ENCODE measurements at regions not wholly inside any gene's neighbourhood (a gene's known extent, or its start where the extent isn't known, plus 50 kb on each side); places are given as distances from the start of the nearest gene placed in this dataset.

GRCh38 chr5:68771221-68771620, 322.6 kb upstream of the SLC30A5 start:
- ChIA-PET CTCF (no interaction called here), POLR2A (no interaction called here)
- no peaks in the 10 kb centered on the region for H3K36me3 ChIP-seq (ENCODE audit: control insufficient read depth, insufficient read depth, low read length)
- DNase-seq (ENCODE audit: low read depth): no peak
- TF ChIP-seq, protein P1, sequence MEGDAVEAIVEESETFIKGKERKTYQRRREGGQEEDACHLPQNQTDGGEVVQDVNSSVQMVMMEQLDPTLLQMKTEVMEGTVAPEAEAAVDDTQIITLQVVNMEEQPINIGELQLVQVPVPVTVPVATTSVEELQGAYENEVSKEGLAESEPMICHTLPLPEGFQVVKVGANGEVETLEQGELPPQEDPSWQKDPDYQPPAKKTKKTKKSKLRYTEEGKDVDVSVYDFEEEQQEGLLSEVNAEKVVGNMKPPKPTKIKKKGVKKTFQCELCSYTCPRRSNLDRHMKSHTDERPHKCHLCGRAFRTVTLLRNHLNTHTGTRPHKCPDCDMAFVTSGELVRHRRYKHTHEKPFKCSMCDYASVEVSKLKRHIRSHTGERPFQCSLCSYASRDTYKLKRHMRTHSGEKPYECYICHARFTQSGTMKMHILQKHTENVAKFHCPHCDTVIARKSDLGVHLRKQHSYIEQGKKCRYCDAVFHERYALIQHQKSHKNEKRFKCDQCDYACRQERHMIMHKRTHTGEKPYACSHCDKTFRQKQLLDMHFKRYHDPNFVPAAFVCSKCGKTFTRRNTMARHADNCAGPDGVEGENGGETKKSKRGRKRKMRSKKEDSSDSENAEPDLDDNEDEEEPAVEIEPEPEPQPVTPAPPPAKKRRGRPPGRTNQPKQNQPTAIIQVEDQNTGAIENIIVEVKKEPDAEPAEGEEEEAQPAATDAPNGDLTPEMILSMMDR (IDR thresholded peaks at IDR 0.05; ENCODE audit: insufficient read depth, low read depth, low read length): no peak
- H3K4me3 ChIP-seq (ENCODE audit: low read depth, low read length): no peak overlapping the region
- H3K27me3 ChIP-seq (ENCODE audit: control insufficient read depth, insufficient read depth, low read length): no peaks in the 10 kb centered on the region; the same call in 1 of the 2 replicates

DNA sequence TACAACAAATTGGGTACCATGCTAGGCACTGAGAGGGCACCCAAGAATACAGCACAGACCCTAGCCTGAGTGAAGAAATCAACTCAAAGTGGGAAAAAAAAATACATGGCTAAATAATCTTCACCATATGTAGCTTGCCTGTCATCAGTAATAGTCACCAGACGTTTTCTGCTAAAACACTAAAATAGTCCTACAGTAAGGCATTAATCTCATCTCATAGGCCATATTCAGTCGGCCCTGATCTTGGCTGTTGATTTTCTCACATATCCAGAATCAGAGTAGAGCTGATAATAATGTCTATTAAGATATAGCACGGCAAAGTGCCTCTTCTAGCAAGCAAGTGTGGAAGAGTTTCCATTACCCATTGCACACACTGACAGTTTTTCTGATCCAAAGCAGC, 322.1 kb upstream of the SLC30A5 start:
- no peak for DNase-seq (ENCODE audit: low read depth)
- Histone ChIP-seq H3K4me3 (ENCODE audit: low read depth, low read length) (no peak overlapping the region), H3K36me3 (ENCODE audit: control insufficient read depth, insufficient read depth, low read length) (no peaks in the 10 kb centered on the region), H3K27me3 (ENCODE audit: control insufficient read depth, insufficient read depth, low read length) (no peaks in the 10 kb centered on the region; the same call in 1 of the 2 replicates)
- TF ChIP-seq, protein P1 (IDR thresholded peaks at IDR 0.05; ENCODE audit: insufficient read depth, low read depth, low read length): no peak
- ChIA-PET POLR2A (no interaction called here), CTCF (no interaction called here)

DNA sequence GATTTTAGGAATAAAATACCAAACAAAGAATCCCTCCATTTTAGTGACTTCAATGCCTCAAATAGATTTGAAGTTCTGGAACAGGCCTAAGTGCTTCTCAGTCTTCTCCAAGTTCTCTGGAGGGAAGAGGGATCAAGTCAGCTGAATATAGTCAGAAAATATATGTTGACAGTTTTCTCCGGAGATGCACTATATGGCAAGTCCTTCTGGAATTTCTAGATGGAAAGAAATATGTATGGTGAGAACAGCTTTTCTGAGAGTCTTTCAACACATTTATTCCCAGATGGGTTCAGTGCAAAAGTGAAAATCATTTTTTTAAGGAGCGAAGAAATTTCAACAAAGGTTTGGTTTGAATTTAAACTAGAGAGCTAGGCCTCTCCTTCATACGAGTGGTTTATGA, 317.4 kb upstream of the SLC30A5 start:
- CTCF ChIA-PET: no interaction called here

GRCh38 chr5:68777135-68777534, 316.7 kb upstream of the SLC30A5 start:
- H3K36me3 ChIP-seq (ENCODE audit: control insufficient read depth, insufficient read depth, low read length): no peaks in the 10 kb centered on the region
- CTCF ChIA-PET: interaction anchor here (1.5 kb wide), 1 partner anchor 491 kb away, joined by 3 read pairs; no protein-coding TSS in a partner anchor
- no peaks in the 10 kb centered on the region for H3K27me3 ChIP-seq (ENCODE audit: control insufficient read depth, insufficient read depth, low read length)
- TF ChIP-seq, protein P1 (IDR thresholded peaks at IDR 0.05; ENCODE audit: insufficient read depth, low read depth, low read length): no peak
- H3K4me3 ChIP-seq (ENCODE audit: low read depth, low read length): no peak overlapping the region
- no peak for DNase-seq (ENCODE audit: low read depth)
- POLR2A ChIA-PET: no interaction called here

More for the DNA sequence above, 317.4 kb upstream of the SLC30A5 start:
- Histone ChIP-seq H3K27me3 (ENCODE audit: control insufficient read depth, insufficient read depth, low read length) (no peaks in the 10 kb centered on the region), H3K36me3 (ENCODE audit: control insufficient read depth, insufficient read depth, low read length) (no peaks in the 10 kb centered on the region), H3K4me3 (ENCODE audit: low read depth, low read length) (no peak overlapping the region)
- TF ChIP-seq, protein P1 (IDR thresholded peaks at IDR 0.05; ENCODE audit: insufficient read depth, low read depth, low read length): no peak
- POLR2A ChIA-PET: no interaction called here
- no peak for DNase-seq (ENCODE audit: low read depth)

DNA sequence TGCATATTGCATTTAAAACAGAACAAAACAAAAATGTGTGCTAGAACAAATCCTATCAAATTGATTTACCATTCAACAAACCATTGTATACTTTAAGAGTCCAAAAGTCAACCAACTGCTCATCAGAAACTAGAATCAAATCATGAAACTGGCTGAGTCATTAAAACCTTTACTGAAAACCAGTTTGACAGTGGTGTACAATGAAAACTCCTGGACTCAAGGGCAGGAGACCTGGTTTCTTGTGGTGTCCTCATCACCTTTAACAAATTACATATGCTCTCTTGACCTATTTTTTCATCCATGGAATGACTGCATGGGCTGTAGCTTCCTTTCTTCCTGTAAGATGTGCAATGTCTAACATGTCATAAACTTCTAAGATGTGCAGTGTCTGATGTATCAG, 315.3 kb upstream of the SLC30A5 start:
- ChIA-PET CTCF (no interaction called here), POLR2A (no interaction called here)
- TF ChIP-seq, protein P1 (IDR thresholded peaks at IDR 0.05; ENCODE audit: insufficient read depth, low read depth, low read length): no peak
- H3K27me3 ChIP-seq (ENCODE audit: control insufficient read depth, insufficient read depth, low read length): no peaks in the 10 kb centered on the region
- no peak for DNase-seq (ENCODE audit: low read depth)
- no peaks in the 10 kb centered on the region for H3K36me3 ChIP-seq (ENCODE audit: control insufficient read depth, insufficient read depth, low read length)
- H3K4me3 ChIP-seq (ENCODE audit: low read depth, low read length): no peak overlapping the region

All from BJ (cell line).